Parathyroid adenoma (tissue), 2 donors: ENCODE measurements at regions not wholly inside any gene's neighbourhood (a gene's known extent, or its start where the extent isn't known, plus 50 kb on each side); places are given as distances from the start of the nearest gene placed in this dataset.

Experiments
- H2AFZ ChIP-seq: fragments of 300-600 bp; sonication (generic); one replicate; pipeline ENCODE4 v1.7.0; 2017; ENCODE audit warnings: antibody characterized with exemption, mild to moderate bottlenecking
- H3K27ac ChIP-seq: fragments of 300-600 bp; sonication (generic); one replicate; pipeline ENCODE4 v1.7.0; 2017
- H3K27me3 ChIP-seq: fragments of 300-600 bp; sonication (generic); one replicate; pipeline ENCODE4 v1.7.0; 2017; ENCODE audit warnings: low read length; ENCODE audit not compliant: control insufficient read depth, insufficient read depth
- H3K36me3 ChIP-seq: fragments of 300-600 bp; sonication (generic); one replicate; pipeline ENCODE4 v1.7.0; 2017; ENCODE audit warnings: low read length; ENCODE audit not compliant: control insufficient read depth, insufficient read depth
- H3K4me1 ChIP-seq: fragments of 300-600 bp; sonication (generic); one replicate; pipeline ENCODE4 v1.7.0; 2017; ENCODE audit warnings: control low read depth
- H3K4me2 ChIP-seq: fragments of 300-600 bp; sonication (generic); one replicate; pipeline ENCODE4 v1.7.0; 2017; ENCODE audit warnings: low read length
- H3K4me3 ChIP-seq: fragments of 300-600 bp; sonication (generic); one replicate; pipeline ENCODE4 v1.7.0; 2017; ENCODE audit warnings: low read depth, low read length
- H3K79me2 ChIP-seq: fragments of 300-600 bp; sonication (generic); one replicate; pipeline ENCODE4 v1.7.0; 2017; ENCODE audit warnings: control low read depth
- H3K9ac ChIP-seq: fragments of 300-600 bp; sonication (generic); one replicate; pipeline ENCODE4 v1.7.0; 2017; ENCODE audit warnings: mild to moderate bottlenecking
- H3K9me3 ChIP-seq: fragments of 300-600 bp; sonication (generic); one replicate; pipeline ENCODE4 v1.7.0; 2017; ENCODE audit warnings: low read length; ENCODE audit not compliant: control insufficient read depth
- CTCF ChIP-seq: fragments of 300-600 bp; sonication (generic); IDR thresholded peaks from one replicate; pipeline ENCODE4 v1.7.0; 2017; ENCODE audit warnings: antibody characterized with exemption, mild to moderate bottlenecking
- donor health status: primary hyperparathyroidism.

- no peak for TF ChIP-seq CTCF
- Histone ChIP-seq H3K4me1 (no peaks in the 10 kb centered on the region), H3K27me3 (no peaks in the 10 kb centered on the region), H3K36me3 (no peaks in the 10 kb centered on the region), H3K27ac (no peak overlapping the region), H2AFZ (no peak overlapping the region), H3K4me3 (no peak overlapping the region), H3K4me2 (no peak overlapping the region), H3K9ac (no peak overlapping the region), H3K79me2 (no peaks in the 10 kb centered on the region), H3K9me3 (no peaks in the 10 kb centered on the region)
Measured at GRCh38 chr4:8703401-8703696, 110.8 kb downstream of the CPZ start.

DNA sequence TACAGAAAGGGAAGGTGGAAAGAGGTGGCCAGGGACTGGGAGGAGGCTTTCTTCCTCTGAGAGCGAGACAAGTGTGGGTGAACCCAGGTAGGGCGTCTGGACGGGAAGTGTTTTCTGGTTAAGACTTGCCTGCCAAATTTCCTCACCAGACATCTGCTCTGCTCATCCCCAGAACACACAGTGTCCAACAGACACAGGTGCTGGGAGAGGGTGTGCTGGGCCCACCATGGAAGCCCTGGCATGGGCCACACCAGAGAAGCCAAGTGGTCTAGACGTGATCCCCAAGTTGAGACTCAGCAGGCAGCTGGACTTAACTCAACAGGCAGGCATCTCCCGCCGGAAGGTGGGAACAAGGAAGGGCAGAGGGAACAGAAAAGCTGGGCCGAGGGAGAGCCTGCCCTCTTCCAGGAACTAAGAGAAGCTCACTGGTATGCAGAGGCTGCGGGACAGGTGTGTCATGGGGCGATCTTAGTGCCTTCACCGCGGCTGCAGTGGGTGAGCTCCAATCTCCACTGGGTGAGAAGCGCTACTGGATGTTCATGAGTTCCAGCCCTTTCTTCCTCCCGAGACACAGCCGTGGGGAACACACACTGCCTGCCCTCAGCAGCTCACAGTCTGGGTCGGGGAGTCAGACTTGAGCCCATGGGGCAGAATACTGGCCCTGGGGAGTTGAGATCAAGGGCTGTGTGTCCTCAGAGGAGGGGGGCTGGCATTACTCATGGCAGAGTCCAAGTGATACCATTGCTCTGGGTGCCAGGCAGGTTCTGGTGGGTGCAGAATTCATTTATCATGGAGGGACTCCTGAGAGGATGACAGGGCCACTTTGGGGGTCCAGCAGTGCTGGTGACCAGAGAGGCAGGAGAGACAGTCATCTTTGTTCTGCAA, 110.2 kb downstream of the CPZ start:
- H3K27ac ChIP-seq = no peak overlapping the region
- H3K4me3 ChIP-seq = no peak overlapping the region
- H3K9ac ChIP-seq = no peak overlapping the region
- H3K4me2 ChIP-seq = no peak overlapping the region
- no peaks in the 10 kb centered on the region for H3K4me1 ChIP-seq
- TF ChIP-seq CTCF = no peak
- H3K79me2 ChIP-seq = no peaks in the 10 kb centered on the region
- H3K36me3 ChIP-seq = no peaks in the 10 kb centered on the region
- H3K27me3 ChIP-seq = no peaks in the 10 kb centered on the region
- H2AFZ ChIP-seq = no peak overlapping the region
- no peaks in the 10 kb centered on the region for H3K9me3 ChIP-seq

GRCh38 chr4:8702020-8702495, 109.5 kb downstream of the CPZ start:
- Histone ChIP-seq H2AFZ (no peak overlapping the region), H3K79me2 (no peaks in the 10 kb centered on the region), H3K4me3 (no peak overlapping the region), H3K4me1 (no peaks in the 10 kb centered on the region), H3K4me2 (no peak overlapping the region), H3K27me3 (no peaks in the 10 kb centered on the region), H3K9me3 (no peaks in the 10 kb centered on the region), H3K27ac (no peak overlapping the region), H3K9ac (no peak overlapping the region), H3K36me3 (no peaks in the 10 kb centered on the region)
- TF ChIP-seq CTCF = no peak

- H3K27me3 ChIP-seq = no peaks in the 10 kb centered on the region
Measured at GRCh38 chr4:8701126-8702019, 108.8 kb downstream of the CPZ start.

More at GRCh38 chr4:8701126-8702019, 108.8 kb downstream of the CPZ start:
- TF ChIP-seq CTCF = no peak
- no peak overlapping the region for H3K27ac ChIP-seq
- H3K9me3 ChIP-seq = no peaks in the 10 kb centered on the region
- H3K36me3 ChIP-seq = no peaks in the 10 kb centered on the region
- H2AFZ ChIP-seq = no peak overlapping the region
- H3K4me1 ChIP-seq = no peaks in the 10 kb centered on the region
- H3K9ac ChIP-seq = no peak overlapping the region
- no peaks in the 10 kb centered on the region for H3K79me2 ChIP-seq
- no peak overlapping the region for H3K4me2 ChIP-seq
- H3K4me3 ChIP-seq = no peak overlapping the region
